DMS153 treated with DMSO at 0.1 percent for 48 hours (cell line): ENCODE measurements at regions not wholly inside any gene's neighbourhood (a gene's known extent, or its start where the extent isn't known, plus 50 kb on each side); places are given as distances from the start of the nearest gene placed in this dataset.

ENCODE experiments used
- DNase-seq: peaks from one replicate; lab custom pipeline; 2025; ENCODE audit not compliant: unreplicated experiment; lab: John Stamatoyannopoulos, UW

DNA sequence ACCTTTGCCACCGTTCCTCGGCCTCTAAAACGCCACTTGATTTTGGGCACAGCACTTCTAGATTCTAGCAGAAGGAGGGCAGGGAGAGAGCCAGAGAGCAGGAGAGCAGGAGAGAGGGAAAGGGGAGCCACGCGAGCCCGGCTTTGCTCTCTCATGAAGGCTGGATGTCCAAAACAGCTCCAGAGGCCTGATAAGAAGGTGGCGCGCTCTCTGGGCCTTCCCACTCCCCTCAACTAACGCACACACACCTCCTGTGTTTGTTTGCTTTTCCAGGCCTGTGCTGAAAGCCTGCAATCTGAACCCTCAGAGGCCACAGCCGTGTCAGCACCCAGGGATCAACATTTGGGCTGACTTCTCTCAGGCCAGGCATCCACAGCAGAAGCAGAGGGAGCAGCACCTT, 184.8 kb upstream of the SOX11 start:
- peak; percentile 16 for DNase-seq

DNA sequence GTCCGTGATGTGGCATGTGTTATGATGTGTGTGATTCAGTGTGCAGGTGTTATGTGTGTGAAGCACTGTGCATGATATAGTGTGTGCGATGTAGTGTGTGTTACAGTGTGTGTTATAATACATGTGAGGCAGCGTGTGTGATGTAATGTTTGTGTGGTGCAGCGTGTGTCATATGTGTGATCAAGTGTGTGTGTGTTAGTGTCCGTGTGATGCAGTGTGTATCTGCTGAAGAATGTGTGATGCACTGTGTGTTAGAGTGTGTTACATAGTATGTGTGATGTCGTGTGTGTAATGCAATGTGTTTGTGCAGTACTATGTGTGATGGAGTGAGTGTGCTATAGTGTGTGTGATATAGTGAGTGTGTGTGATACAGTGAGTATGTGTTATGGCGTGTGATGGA, 182.8 kb upstream of the SOX11 start:
- DNase-seq: no peak

DNA sequence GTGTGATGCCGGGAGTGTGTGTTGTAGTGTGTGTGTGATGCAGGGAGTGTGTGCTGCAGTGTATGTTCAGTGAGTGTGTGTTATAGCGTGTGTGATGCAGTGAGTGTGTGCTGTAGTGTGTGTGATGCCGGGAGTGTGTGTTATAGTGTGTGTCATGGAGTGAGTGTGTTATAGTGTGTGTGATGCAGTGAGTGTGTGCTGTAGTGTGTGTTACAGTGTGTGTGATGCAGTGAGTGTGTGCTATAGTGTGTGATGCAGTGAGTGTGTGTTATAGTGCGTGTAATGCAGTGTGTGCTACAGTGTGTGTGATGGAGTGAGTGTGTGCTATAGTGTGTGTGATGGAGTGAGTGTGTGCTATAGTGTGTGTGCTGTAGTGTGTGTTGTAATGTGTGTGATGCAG, 182.1 kb upstream of the SOX11 start:
- no peak for DNase-seq

DNA sequence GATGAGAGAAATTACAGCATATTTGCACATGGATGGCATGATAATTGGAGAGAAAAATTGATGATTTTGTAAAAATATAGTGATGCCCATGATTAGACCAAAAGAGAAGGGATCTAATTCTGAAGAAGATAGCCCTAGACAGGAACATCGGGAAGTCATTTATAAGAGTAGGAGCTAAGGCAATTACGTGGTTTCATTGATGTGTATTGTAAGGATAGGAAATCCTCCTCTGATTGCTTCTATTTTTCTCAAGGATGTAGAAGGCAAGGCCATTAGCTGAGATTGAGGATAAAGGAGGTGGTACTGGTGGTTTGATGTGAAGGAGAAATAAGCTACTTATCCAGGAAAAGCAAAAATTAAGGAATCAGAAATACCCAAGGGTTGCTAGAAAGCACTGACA, 176.5 kb upstream of the SOX11 start:
- DNase-seq: no peak

DNA sequence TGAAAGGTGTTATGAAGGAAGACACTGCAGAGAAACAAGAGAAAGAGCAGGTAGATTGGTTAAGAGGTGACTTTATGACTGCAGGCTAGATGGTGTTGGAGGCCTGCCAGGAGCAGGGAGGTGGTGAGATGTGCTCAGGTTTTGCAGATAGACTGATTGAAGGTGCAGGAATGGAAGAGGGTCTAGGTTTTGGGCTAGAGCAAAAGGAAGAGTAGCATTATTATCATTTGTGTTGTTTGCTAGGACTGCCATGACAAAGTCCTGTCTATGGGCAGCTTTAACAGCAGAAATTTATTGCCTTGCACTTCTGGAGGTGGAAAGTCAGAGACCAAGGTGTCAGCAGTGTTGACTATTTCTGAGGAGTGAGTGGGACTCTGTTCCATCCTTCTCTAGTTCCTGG, 172.9 kb upstream of the SOX11 start:
- no peak for DNase-seq

DNA sequence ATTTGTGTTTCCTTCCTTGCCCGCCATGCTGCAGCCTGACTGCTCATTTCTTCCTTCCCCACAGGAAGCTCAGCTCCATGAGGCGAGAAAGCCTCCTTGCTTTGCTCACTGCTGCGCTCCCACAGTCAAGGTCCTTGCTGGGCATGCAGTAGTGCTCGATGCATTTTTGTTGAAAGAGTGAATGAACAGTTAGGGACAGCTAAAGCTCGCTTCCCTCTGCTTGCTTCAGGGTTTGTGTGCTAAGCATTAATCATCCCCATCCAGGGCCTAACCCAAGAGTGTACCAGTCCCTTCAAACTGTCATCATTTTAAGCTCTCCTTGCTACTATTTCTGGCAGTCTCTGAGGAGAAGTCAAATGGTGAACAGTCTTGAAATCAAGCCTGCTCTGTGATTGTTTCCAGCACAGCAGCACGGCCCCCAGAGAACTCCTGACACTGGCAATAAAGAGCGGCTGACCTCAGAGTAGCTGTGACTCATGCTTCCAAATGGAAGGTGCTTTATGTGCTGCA, 171.7 kb upstream of the SOX11 start:
- DNase-seq: no peak

DNA sequence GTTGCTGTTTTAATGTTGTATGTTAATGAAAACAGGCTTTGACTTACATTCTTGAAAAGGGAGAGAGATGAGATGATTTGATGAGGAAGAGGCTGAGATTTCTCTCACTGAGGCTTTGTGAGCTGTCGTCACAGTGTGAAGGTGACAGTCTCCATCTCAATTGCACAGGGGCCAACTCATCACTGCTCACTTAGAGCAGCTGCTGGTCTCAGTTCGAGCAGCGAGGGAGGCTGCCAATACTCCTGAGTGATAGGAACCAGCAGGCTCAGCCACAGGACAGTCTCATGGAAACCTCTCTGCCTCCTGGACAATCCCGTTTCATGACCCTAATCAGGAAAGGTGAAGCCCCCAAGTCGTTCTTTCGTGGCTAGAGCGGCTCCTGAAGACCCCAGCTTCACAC, 170.7 kb upstream of the SOX11 start:
- DNase-seq: no peak

DNA sequence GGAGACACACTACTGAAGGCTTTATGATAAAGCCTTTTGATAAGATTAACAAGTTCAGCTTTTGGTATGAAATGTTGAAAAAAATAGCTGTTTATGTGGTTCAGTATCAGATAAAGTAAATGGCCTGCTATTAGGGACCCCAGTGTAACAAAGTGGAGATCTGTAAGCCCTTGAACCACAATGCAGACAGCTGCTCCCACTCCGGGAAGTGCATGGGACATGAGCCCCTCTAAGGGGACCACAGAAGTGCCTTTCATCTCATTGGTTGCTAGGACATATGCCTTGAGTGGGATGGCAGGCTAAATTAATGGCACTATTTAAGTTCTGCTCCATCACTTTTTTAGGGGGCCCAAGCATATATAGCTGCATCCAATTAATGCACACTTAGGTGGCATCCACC, 167.6 kb upstream of the SOX11 start:
- no peak for DNase-seq

DNA sequence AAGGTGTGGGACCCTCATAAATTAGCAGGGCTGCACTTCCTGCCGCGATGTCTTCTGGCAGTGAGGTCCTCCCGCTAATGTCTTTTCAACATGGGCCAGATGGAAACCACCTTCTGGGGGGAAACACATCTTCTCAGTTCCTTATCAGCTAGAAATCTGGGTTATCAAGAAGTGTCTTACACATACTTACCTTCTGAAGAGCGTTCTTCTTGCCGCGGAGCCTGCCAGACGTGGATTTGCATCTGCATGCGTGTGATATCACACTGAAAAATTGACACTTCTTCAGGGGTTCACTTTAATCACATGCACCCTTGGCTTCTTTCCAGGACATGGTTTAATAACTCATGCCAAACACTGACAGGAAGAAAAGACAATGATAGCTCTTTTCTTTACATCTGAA, 163.5 kb upstream of the SOX11 start:
- DNase-seq: no peak

DNA sequence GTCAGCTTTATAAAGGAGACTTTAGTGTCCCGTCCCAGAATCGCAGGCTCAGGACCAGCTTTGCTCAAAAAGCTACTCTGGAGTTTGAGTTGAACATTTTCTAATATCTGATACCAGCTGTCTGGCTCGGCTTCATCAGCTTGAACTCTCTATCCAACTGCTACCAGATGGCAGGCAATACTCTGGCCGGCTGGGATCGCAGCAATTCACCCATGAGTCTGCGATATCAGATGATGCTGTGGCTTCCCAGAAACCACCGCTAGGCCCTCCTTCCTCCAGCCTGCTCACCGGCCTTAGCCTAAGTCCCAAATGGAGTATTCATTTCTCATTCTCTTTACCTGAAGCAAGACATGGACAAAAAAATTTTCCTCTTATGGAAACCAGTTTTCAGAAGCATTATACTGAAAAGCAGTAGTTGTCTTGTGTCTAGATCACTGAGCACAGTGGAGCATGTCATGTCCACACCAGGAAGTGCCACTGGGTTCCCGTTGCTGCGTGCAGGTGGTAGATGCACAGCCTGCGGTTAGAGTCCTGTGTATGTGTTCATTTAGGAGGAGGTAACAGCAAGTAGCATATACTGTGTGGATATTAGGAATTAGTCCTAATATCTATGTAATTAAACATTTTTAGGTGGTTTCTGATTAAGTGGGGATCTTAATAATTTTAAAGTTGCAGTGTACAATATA, 162.0 kb upstream of the SOX11 start:
- no peak for DNase-seq

DNA sequence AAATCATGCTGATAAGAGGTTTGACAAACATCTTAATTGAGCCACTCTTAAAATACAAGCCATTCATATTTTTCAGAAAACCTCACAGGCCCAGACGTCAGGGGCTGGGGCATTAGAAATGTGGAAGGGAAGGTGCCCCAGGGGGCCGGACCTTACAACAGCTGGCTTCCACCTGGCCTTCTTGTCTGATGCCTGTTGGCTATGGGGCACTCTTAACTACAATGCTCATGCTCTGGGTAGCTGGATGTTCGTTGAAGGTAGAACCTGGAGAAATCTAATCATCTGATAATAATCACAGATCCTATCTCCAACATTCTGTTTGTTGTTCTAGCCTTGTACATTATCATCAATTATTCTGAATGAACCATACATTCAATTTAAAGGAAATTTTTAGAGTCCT, 156.9 kb upstream of the SOX11 start:
- DNase-seq: no peak

DNA sequence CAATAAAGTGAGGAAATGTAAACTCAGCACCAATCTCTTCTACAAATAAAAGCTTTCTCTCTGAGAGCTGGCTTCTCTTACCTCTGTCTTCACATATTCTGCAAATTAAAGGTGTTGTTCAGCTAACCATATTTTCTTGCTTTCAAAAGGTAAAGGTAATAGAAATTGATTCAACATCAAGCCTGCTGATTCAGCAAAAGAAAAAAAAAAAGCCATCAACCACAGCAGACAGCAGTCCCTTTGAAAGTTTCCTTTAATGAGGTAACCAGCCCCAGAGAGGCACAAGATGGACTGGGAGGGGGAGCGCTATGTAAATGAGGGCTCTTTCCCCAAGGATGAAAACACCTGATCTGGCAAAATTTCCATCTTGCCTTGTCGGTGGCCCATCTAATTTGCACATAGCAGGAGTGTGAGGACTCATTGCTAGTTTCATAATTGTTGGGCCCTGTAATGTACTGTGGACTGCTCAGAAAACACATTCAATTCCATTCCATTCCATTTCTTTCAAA, 154.9 kb upstream of the SOX11 start:
- DNase-seq: no peak

DNA sequence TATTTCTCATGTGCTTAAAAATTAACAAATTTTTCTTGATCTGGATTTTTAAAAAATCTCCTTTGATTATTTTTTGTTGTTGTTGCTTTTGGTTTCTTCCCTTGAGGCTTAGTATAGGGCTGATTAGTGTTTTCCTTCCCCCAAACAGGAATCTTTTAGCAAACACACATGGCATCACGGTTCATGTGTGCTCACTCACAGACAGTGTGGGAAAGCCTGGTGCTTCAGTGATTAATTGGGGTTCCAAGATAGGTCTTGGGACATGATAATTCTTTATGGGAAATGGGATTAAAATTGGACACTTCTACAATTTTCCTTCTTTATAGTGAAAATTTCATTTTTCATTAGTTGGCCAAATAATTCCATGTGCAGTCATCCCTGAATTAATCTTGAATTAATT, 153.9 kb upstream of the SOX11 start:
- no peak for DNase-seq

DNA sequence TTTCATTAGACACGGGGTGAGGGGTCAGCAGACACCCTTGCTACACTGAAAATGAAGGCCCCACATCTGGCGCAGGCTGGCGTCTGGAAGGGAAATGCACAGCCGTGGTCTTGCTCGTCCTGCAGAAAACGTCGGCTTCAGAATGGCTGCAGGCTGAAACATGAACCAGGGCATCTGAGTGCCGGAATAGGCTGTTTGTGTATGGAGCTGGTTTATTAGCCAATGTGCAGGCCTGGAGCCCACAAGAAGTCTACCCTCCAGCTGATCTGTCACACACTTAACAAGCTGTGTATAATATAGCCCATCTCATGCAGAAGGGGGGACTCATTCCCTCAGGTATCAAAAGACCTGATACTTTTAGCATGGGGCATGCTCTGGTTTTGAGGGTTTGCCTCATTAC, 153.4 kb upstream of the SOX11 start:
- DNase-seq: peak; percentile 28

DNA sequence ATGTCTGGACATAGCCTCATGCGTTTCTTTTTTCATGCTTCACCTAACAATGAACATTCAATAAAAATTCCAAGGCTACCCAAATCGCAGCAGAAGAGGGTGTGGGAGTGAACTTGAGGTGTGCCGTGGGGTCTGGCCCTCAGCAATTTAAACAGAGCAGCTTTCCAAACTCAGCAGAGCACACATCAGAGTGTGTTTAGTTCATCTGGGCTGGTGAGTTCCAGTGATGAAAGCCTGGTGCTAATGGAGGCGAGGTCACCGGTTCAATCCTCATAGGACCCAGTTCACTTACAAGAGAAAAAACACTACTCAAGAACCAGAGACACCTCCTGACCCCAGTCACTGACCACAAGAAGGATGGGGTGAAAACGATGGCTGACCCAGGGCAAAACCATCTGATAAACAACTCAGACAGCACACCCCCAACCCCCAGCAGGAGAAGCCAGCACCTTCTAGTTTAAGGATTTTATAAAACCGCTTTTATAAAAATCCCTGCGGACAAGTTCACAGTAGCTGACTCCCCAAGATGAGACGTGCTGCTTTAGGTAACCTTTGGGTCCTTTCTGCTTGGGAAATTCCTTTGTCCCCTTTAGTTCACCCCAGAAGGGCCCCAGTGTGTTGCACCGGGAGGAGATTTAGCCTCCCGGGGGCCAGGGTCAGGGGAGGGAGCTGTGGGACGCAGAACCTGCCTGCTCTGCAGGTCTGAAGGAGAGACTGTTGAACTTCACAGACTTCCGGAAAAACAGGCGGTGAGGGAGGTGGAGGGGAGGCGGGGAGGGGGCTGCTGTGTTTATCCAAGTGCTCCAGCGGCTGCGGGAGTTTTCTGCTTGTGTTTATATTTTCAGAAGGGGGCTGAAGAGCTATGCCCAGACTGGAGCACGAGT, 152.7 kb upstream of the SOX11 start:
- peak; percentile 25 for DNase-seq

DNA sequence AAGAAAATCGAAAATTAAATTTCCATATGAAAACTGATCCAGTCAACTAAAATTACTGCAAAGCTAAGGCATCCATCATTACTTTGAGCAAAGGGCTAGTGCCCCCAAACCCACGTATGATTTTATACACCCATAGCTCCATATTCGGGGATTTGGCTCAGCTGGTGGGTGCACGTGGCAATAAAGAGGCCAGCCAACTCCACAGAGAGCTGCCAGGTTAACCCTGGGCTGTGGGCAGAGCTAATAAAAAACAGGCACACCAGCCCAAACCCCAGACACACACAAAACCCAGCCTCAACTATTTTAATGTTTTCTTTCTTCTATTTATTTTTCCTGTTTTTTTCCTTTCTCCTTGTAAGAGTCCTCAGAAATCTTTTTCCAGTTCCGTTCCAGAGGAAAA, 151.3 kb upstream of the SOX11 start:
- DNase-seq: no peak

DNA sequence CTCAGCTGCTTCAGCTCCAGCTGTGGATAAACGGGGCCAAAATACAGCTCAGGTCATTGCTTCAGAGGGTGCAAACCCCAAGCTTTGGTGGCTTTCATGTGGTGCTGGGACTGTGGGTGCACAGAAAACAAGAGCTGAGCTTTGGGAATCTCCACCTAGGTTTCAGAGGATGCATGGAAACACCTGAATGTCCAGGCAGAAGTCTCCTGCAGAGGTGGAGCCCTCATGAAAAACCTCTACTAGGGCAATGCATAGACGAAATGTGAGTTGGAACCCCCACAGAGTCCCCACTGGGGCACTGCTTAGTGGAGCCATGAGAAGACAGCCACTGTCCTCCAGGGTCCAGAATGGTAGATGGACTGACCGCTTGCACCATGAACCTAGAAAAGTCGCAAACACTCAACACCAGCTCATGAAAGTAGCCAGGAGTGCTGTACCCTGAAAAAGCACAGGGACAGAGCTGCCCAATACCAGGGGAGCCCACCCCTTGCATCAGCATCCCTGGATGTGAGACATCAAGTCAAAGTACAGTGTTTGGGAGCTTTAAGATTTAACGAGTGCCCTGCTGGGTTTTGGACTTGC, 147.9 kb upstream of the SOX11 start:
- DNase-seq: no peak

DNA sequence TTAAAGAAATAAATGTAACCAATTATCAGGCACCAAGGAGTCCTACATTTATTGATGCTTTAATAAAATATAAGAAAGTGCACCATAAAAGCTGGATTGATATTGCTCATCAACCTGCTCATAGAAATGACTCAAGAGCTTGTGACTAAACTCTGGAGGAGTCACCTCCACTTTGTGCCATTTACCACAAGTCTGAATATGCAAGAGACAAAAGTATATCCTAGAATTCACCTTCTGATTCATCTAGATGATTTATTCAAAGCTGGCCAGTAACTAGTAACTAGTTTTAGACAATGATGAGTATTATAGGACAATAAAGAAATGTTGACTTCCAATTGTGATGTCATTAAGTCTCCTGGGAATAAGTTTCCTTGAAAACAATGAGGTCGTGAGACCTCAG, 146.0 kb upstream of the SOX11 start:
- DNase-seq: no peak

DNA sequence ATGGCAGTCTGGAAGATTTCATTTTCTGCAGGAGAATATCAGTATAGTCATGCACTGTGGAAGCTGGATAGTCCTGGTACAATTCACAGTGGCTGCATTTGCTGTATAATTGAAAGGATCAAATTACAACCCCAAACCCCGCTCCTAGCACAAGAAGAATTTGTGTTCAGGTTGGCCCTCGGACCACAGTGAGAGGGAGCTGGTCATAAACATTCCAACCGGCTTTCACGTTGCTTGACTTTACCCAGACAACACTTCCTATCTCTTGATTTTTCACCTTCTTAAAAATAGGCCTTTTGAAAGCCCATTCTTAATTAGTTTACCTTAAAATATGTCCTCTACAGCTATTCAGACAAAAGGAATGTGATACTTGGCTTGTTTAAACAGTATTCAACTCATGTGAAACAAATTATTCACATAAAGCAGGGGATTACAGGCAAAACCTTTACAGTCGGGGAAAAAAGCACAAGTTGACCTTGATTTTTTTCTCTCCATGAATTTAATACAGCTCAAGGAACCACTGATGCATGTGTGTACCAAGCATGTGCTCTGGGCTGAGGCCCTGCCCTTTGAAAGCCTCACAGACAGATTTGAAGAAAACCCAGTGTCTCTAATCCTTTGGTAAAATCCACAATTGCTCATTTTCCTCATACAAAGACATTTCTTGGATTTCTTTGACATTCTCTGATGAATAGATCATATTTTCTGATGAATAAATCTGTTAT, 143.0 kb upstream of the SOX11 start:
- DNase-seq: no peak

DNA sequence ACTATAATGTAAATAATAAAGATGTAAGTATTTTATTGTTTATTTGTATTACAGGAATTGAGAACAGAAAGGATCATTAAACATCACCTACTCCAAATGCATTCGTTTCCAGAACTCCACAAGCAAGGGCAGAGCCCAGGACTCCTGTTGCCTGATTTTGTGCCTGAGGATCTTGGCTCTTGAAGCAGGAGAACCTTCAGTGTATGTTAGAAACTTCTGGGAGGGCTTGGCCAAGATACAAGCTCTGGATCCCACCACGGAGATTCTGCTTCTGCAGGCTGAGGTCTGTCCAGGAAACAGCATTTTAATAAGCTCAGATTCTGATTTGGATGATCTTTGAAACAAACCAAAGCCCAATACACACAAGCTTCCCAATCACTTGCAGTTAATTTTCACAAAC, 142.4 kb upstream of the SOX11 start:
- DNase-seq: no peak

DNA sequence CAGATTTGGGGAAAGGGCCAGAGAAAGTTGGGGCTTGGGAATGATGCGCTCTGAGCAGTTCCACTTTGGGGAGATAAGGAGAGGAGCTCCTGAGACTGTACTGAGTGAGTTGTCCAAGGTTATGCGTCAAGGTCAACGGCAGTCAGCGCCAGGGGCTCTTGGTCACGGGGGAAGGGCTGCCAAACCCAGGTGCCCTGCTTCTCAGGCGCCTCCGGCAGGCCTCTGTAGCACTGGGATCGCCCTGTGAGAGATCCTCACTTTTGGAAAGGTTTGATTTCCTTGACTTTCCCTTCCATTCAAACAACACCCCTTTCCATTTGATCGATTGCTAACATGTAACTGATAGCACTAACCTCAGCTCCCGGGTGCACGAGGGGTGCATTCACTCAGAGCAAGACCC, 136.5 kb upstream of the SOX11 start:
- DNase-seq: no peak
